ENCODE measurements at regions not wholly inside any gene's neighbourhood (a gene's known extent, or its start where the extent isn't known, plus 50 kb on each side); places are given as distances from the start of the nearest gene placed in this dataset.

GRCh38 chr2:4256351-4256750, 553.0 kb downstream of the DCDC2C start:
- 80 to 89% methylated on average over 4 of the region's 4 CpGs for WGBS, 2 donors

GRCh38 chr2:4258563-4258962, 555.2 kb downstream of the DCDC2C start:
- Histone ChIP-seq H3K4me1 (peaks cover 0 to 9% of the 10 kb centered on the region in 2 donors), H3K9me3 (no peaks in the 10 kb centered on the region), H3K4me3 (replicated peaks in 1 of 3) (no peak overlapping the region), H3K27me3 (no peaks in the 10 kb centered on the region), H3K36me3 (no peaks in the 10 kb centered on the region), H3K27ac (no peak overlapping the region)
- TF ChIP-seq POLR2A (IDR thresholded peaks at IDR 0.05), result no peak
- no peak for TF ChIP-seq CTCF (IDR thresholded peaks at IDR 0.05)
- DNase-seq, result no peak
- intact Hi-C loops (cut with DNase I), result no loop called here
- 38 to 43% methylated on average over 1 of the region's 1 CpG for WGBS, 2 donors

More at GRCh38 chr2:4256351-4256750, 553.0 kb downstream of the DCDC2C start:
- no peaks in the 10 kb centered on the region for H3K27me3 ChIP-seq
- no peak overlapping the region for H3K27ac ChIP-seq
- no peak overlapping the region for H3K4me3 ChIP-seq (replicated peaks in 1 of 3)
- TF ChIP-seq CTCF (IDR thresholded peaks at IDR 0.05) (no peak), POLR2A (IDR thresholded peaks at IDR 0.05) (no peak)
- peaks cover 0 to 9% of the 10 kb centered on the region in 2 donors for H3K4me1 ChIP-seq
- intact Hi-C loops (cut with DNase I), result no loop called here
- H3K9me3 ChIP-seq, result no peaks in the 10 kb centered on the region
- DNase-seq, result no peak
- no peaks in the 10 kb centered on the region for H3K36me3 ChIP-seq

GRCh38 chr2:4265936-4266335, 562.6 kb downstream of the DCDC2C start:
- H3K27me3 ChIP-seq, result no peaks in the 10 kb centered on the region
- 64 to 66% methylated on average over 4 of the region's 4 CpGs for WGBS, 2 donors
- H3K4me1 ChIP-seq, result no peaks in the 10 kb centered on the region
- no peaks in the 10 kb centered on the region for H3K36me3 ChIP-seq
- TF ChIP-seq CTCF (IDR thresholded peaks at IDR 0.05) (no peak), POLR2A (IDR thresholded peaks at IDR 0.05) (no peak)
- intact Hi-C loops (cut with DNase I), result no loop called here
- DNase-seq, result no peak
- no peak overlapping the region for H3K27ac ChIP-seq
- H3K4me3 ChIP-seq (replicated peaks in 1 of 3), result no peak overlapping the region
- no peaks in the 10 kb centered on the region for H3K9me3 ChIP-seq

- Histone ChIP-seq H3K4me3 (replicated peaks in 1 of 3) (no peak overlapping the region), H3K9me3 (no peaks in the 10 kb centered on the region), H3K27me3 (no peaks in the 10 kb centered on the region), H3K4me1 (no peaks in the 10 kb centered on the region), H3K27ac (no peak overlapping the region), H3K36me3 (no peaks in the 10 kb centered on the region)
- TF ChIP-seq POLR2A (IDR thresholded peaks at IDR 0.05) (no peak), CTCF (IDR thresholded peaks at IDR 0.05) (no peak)
- DNase-seq, result no peak
- intact Hi-C loops (cut with DNase I), result no loop called here
- WGBS, 2 donors, result 73 to 100% methylated on average over 1 to 2 of the region's 2 CpGs
Observed at GRCh38 chr2:4269885-4270284, 566.5 kb downstream of the DCDC2C start.

GRCh38 chr2:4272261-4272858, 569.0 kb downstream of the DCDC2C start:
- DNase-seq, result no peak
- no peaks in the 10 kb centered on the region for H3K36me3 ChIP-seq
- 58 to 63% methylated on average over 10 to 11 of the region's 13 CpGs for WGBS, 2 donors
- no peak overlapping the region for H3K4me3 ChIP-seq (replicated peaks in 1 of 3)
- intact Hi-C loops (cut with DNase I), result no loop called here
- no peak overlapping the region for H3K27ac ChIP-seq
- H3K9me3 ChIP-seq, result no peaks in the 10 kb centered on the region
- H3K4me1 ChIP-seq, result no peaks in the 10 kb centered on the region
- no peaks in the 10 kb centered on the region for H3K27me3 ChIP-seq
- TF ChIP-seq POLR2A (IDR thresholded peaks at IDR 0.05) (no peak), CTCF (IDR thresholded peaks at IDR 0.05) (no peak)

All from thyroid gland (tissue), 4 donors.